Lower leg skin (tissue), 3 donors: ENCODE measurements at regions not wholly inside any gene's neighbourhood (a gene's known extent, or its start where the extent isn't known, plus 50 kb on each side); places are given as distances from the start of the nearest gene placed in this dataset.

Experiments used
- CTCF ChIP-seq, 3 donors: fragments of 450-650 bp; IDR thresholded peaks; one replicate each; pipeline ENCODE4 v1.5.1; 2016; ENCODE audit warnings: antibody characterized with exemption in 3 of 3, mild to moderate bottlenecking in 3 of 3, moderate library complexity in 2 of 3
- POLR2A ChIP-seq, 2 donors: fragments of 450-650 bp; IDR thresholded peaks; one replicate each; pipeline ENCODE4 v1.6.1; 2016 to 2017; ENCODE audit warnings: antibody characterized with exemption in 2 of 2, mild to moderate bottlenecking in 1 of 2, moderate library complexity in 1 of 2

- TF ChIP-seq CTCF (IDR thresholded peaks at IDR 0.05) (no peak), POLR2A (IDR thresholded peaks at IDR 0.05) (no peak)
These were observed 114.5 kb downstream of the SLC25A46 start for GRCh38 chr5:110853267-110853666.
